Endothelial cell of umbilical vein (primary cell): ENCODE measurements at regions not wholly inside any gene's neighbourhood (a gene's known extent, or its start where the extent isn't known, plus 50 kb on each side); places are given as distances from the start of the nearest gene placed in this dataset.

ENCODE experiments used
- MYC ChIP-seq: IDR thresholded peaks from one replicate; pipeline ENCODE4 v1.6.1; 2011; ENCODE audit warnings: mild to moderate bottlenecking, low read depth, low read length
- POLR2A ChIP-seq: IDR thresholded peaks from 2 replicates; pipeline ENCODE4 v1.6.1; 2012; ENCODE audit warnings: low read depth, mild to moderate bottlenecking, control low read depth, low read length
- POLR2AphosphoS5 ChIP-seq: IDR thresholded peaks from 2 replicates; pipeline ENCODE4 v1.6.1; 2012; ENCODE audit warnings: low read depth, mild to moderate bottlenecking, control low read depth, low read length, moderate library complexity; ENCODE audit not compliant: insufficient read depth
- TF ChIP-seq, protein P1 (sequence below), 2 donors: IDR thresholded peaks; 1 replicate in 1 of 2; 2 replicates in 1 of 2; pipeline ENCODE4 v1.5.1; 2011; ENCODE audit warnings: low read length in 2 of 2, mild to moderate bottlenecking in 2 of 2, moderate library complexity in 2 of 2, control low read depth in 1 of 2, inconsistent platforms in 1 of 2, low read depth in 1 of 2; ENCODE audit not compliant: insufficient read depth in 1 of 2; ENCODE audit errors: extremely low read depth in 1 of 2

DNA sequence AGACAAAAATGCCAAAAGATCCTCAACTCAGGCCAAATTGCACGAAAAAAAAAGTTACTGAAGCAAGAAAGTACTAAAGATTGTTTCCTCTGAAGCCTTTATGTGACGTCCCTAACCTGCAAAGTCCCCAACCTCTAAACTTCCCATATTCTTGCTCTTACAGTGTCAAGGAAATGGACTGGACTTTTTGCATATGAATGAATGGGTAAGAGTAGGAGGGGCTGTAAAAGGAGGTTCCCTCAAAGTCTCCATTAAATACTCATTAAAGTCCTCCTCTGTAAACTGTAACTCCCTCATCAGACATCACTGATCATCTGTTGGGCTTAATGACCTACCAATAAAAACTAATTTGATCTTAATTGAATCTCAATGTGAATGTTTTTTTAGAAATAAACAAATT lies 164.8 kb upstream of the STEAP1 start:
- TF ChIP-seq POLR2A, result no peak
- TF ChIP-seq, protein P1, sequence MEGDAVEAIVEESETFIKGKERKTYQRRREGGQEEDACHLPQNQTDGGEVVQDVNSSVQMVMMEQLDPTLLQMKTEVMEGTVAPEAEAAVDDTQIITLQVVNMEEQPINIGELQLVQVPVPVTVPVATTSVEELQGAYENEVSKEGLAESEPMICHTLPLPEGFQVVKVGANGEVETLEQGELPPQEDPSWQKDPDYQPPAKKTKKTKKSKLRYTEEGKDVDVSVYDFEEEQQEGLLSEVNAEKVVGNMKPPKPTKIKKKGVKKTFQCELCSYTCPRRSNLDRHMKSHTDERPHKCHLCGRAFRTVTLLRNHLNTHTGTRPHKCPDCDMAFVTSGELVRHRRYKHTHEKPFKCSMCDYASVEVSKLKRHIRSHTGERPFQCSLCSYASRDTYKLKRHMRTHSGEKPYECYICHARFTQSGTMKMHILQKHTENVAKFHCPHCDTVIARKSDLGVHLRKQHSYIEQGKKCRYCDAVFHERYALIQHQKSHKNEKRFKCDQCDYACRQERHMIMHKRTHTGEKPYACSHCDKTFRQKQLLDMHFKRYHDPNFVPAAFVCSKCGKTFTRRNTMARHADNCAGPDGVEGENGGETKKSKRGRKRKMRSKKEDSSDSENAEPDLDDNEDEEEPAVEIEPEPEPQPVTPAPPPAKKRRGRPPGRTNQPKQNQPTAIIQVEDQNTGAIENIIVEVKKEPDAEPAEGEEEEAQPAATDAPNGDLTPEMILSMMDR (IDR thresholded peaks at IDR 0.05; ENCODE audit: extremely low read depth in 1 of 2, insufficient read depth in 1 of 2, low read depth in 1 of 2, low read length in 2 of 2), result no peak
- no peak for TF ChIP-seq POLR2AphosphoS5
- TF ChIP-seq MYC, result no peak
